Neuronal stem cell (in vitro differentiated cells): ENCODE measurements at regions not wholly inside any gene's neighbourhood (a gene's known extent, or its start where the extent isn't known, plus 50 kb on each side); places are given as distances from the start of the nearest gene placed in this dataset.

Experiments used
- DNase-seq: peaks from one replicate; pipeline ENCODE4 v3.0.0-alpha.2; 2013; ENCODE audit warnings: low spot score
- H2AFZ ChIP-seq: one replicate; pipeline ENCODE4 v1.6.1; 2013; ENCODE audit warnings: mild to moderate bottlenecking, low read length, inconsistent platforms
- H2AK5ac ChIP-seq: 2 replicates; pipeline ENCODE4 v1.6.1; 2013; ENCODE audit warnings: low read depth, mild to moderate bottlenecking, inconsistent platforms, low read length, moderate library complexity, mixed read lengths
- H2BK120ac ChIP-seq: 2 replicates; pipeline ENCODE4 v1.6.1; 2013; ENCODE audit warnings: low read depth, mild to moderate bottlenecking, inconsistent platforms, low read length, moderate library complexity, mixed read lengths
- H2BK12ac ChIP-seq: one replicate; pipeline ENCODE4 v1.6.1; 2013; ENCODE audit warnings: low read length, inconsistent platforms
- H2BK15ac ChIP-seq: 2 replicates; pipeline ENCODE4 v1.6.1; 2013; ENCODE audit warnings: mild to moderate bottlenecking, low read length, inconsistent platforms, mixed read lengths
- H2BK5ac ChIP-seq: one replicate; pipeline ENCODE4 v1.6.1; 2013; ENCODE audit warnings: inconsistent platforms, mild to moderate bottlenecking, low read length, moderate library complexity
- H3K14ac ChIP-seq: one replicate; pipeline ENCODE4 v1.6.1; 2013; ENCODE audit warnings: low read length, inconsistent platforms
- H3K18ac ChIP-seq: 2 replicates; pipeline ENCODE4 v1.6.1; 2013; ENCODE audit warnings: low read length, inconsistent platforms
- H3K23ac ChIP-seq: 2 replicates; pipeline ENCODE4 v1.6.1; 2013; ENCODE audit warnings: low read depth, mild to moderate bottlenecking, mixed read lengths, low read length, inconsistent platforms; ENCODE audit not compliant: poor library complexity
- H3K27ac ChIP-seq: replicated peaks from 3 replicates; pipeline ENCODE4 v1.5.1; 2013; ENCODE audit warnings: low read length, inconsistent platforms
- H3K27me3 ChIP-seq, 3 experiments: 2 replicates each; pipeline ENCODE4 v1.6.1; 2013; ENCODE audit warnings: low read length in 3 of 3, mild to moderate bottlenecking in 2 of 3, inconsistent platforms in 1 of 3, low read depth in 1 of 3, mixed read lengths in 1 of 3, moderate library complexity in 1 of 3; ENCODE audit not compliant: control insufficient read depth in 3 of 3, insufficient read depth in 3 of 3
- H3K36me3 ChIP-seq, 2 donors: replicated peaks in 1 of 2; 2 replicates each; pipeline ENCODE4 v1.6.1; 2013; ENCODE audit warnings: low read length in 2 of 2; ENCODE audit not compliant: control insufficient read depth in 2 of 2, insufficient read depth in 2 of 2
- H3K4ac ChIP-seq: 2 replicates; pipeline ENCODE4 v1.6.1; 2013; ENCODE audit warnings: inconsistent platforms, mild to moderate bottlenecking, low read length, moderate library complexity
- H3K4me1 ChIP-seq, 2 donors: 1 replicate in 1 of 2; 2 replicates in 1 of 2; pipeline ENCODE4 v1.6.1; 2013; ENCODE audit warnings: low read length in 2 of 2, low read depth in 1 of 2; ENCODE audit not compliant: control insufficient read depth in 2 of 2, insufficient read depth in 1 of 2
- H3K4me2 ChIP-seq: one replicate; pipeline ENCODE4 v1.6.1; 2013; ENCODE audit warnings: mild to moderate bottlenecking, low read length, inconsistent platforms; ENCODE audit not compliant: insufficient read depth, poor library complexity, severe bottlenecking
- H3K4me3 ChIP-seq, 2 donors: 2 replicates each; pipeline ENCODE4 v1.5.1; 2013; ENCODE audit warnings: low read length in 2 of 2, mild to moderate bottlenecking in 2 of 2, inconsistent platforms in 1 of 2, moderate library complexity in 1 of 2
- H3K79me1 ChIP-seq: one replicate; pipeline ENCODE4 v1.6.1; 2013; ENCODE audit warnings: low read depth, mild to moderate bottlenecking, inconsistent platforms, low read length, moderate library complexity
- H3K9ac ChIP-seq: one replicate; pipeline ENCODE4 v1.6.1; 2013; ENCODE audit warnings: mild to moderate bottlenecking, low read depth, low read length, inconsistent platforms; ENCODE audit not compliant: poor library complexity
- H3K9me3 ChIP-seq, 2 donors: replicated peaks in 1 of 2; 2 replicates each; pipeline versions ENCODE3 to v1.6.1; 2013; ENCODE audit warnings: low read length in 2 of 2, mild to moderate bottlenecking in 2 of 2, inconsistent platforms in 1 of 2, low read depth in 1 of 2, mixed read lengths in 1 of 2, moderate library complexity in 1 of 2; ENCODE audit not compliant: control insufficient read depth in 2 of 2, insufficient read depth in 1 of 2
- H4K8ac ChIP-seq: one replicate; pipeline ENCODE4 v1.6.1; 2013; ENCODE audit warnings: low read depth, mild to moderate bottlenecking, inconsistent platforms, low read length, moderate library complexity
- H4K91ac ChIP-seq: one replicate; pipeline ENCODE4 v1.6.1; 2013; ENCODE audit warnings: low read length, low read depth, mild to moderate bottlenecking, inconsistent platforms; ENCODE audit not compliant: poor library complexity
- WGBS, 2 donors: extraction: QIAGEN DNeasy Blood & Tissue Kit; methylation state at CpG; one replicate each; pipeline ENCODE4 v1.1.7; 2013; ENCODE audit warnings: missing lambda C conversion rate in 2 of 2, mixed read lengths in 1 of 2; ENCODE audit not compliant: insufficient read length in 2 of 2, insufficient replicate concordance in 1 of 2; ENCODE audit errors: extremely low coverage in 2 of 2; 5-methylcytosine and 5-hydroxymethylcytosine counted together

DNA sequence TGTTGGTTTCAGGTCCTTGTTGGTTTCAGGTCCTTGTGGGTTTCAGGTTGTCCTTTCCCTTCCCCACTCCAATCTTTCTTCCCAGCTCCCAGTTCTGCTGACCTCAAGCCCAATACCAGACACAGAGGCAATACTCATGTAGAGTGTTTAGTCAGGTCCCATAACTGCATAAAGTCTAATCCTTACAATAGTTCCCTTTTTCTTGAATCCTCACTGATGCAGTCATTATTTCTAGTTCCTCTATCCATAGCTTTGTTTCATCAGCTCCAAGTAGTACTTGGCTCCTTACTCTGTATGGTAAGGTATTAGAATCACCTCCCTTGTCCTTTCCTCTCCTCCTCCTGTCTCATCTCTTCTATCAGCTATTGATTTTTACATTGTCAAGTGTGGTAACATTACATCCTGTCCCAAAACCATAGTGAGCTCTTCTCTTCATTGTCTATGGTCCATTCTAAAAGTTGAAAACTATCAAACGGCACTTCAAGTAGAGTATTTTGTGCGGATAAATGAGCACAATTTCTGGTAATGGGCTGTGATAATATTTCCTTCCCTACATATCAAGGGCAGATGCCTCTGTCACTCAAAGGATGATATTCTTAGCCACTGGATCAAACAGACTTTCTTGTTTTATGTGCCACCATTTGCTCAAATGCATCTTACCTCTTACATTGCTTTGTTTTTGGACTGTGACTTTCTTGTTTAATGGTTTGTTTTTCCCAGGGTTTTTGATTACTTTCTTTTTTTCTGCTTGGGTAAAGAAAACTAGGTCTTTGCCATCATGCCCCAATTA, 57.2 kb upstream of the JDP2 start:
- no peak overlapping the region for H2BK5ac ChIP-seq
- peaks cover 0 to 10% of the 10 kb centered on the region in 2 donors for H3K4me1 ChIP-seq
- no CpG with 5 or more reads among the region's 2 CpGs for WGBS, 2 donors
- H3K9ac ChIP-seq: no peak overlapping the region
- no peak overlapping the region for H3K4me3 ChIP-seq
- DNase-seq: no peak
- no peak overlapping the region for H3K23ac ChIP-seq
- no peak overlapping the region for H4K91ac ChIP-seq
- H3K18ac ChIP-seq: no peak overlapping the region
- H3K27ac ChIP-seq: no peak overlapping the region
- no peak overlapping the region for H3K4me2 ChIP-seq
- no peak overlapping the region for H2BK15ac ChIP-seq
- no peak overlapping the region for H3K14ac ChIP-seq
- no peaks in the 10 kb centered on the region for H3K9me3 ChIP-seq
- no peak overlapping the region for H2BK12ac ChIP-seq
- no peaks in the 10 kb centered on the region for H3K79me1 ChIP-seq
- H2BK120ac ChIP-seq: no peak overlapping the region
- no peak overlapping the region for H3K4ac ChIP-seq
- H3K36me3 ChIP-seq: no peaks in the 10 kb centered on the region
- H3K27me3 ChIP-seq: peaks cover 0 to 10% (median 0%) of the 10 kb centered on the region in 3 experiments
- H4K8ac ChIP-seq: no peak overlapping the region
- H2AFZ ChIP-seq: no peak overlapping the region
- no peak overlapping the region for H2AK5ac ChIP-seq

DNA sequence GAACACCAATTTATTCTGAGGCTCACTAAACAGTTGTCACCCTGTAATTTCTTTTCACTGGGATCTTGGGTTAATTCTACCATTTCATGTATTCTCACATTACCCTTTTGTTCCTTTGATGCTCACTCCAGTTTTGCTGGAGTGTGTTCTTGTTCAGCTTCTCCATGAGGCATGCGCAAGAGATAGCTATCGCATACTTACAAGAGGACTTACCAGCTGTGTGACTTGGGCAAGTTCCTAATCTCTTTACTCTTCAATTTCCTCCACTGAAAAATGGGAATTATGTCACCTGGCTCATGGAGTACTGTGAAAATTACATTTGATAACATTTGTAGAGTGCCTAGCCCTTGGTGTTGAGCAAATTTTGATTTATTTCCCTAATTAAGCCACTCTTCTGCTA, 56.5 kb upstream of the JDP2 start:
- peaks cover 0 to 1% of the 10 kb centered on the region in 2 donors for H3K9me3 ChIP-seq
- H2BK12ac ChIP-seq: no peak overlapping the region
- peaks cover 0 to 10% (median 0%) of the 10 kb centered on the region in 3 experiments for H3K27me3 ChIP-seq
- H3K18ac ChIP-seq: no peak overlapping the region
- no peak overlapping the region for H3K4ac ChIP-seq
- H2AFZ ChIP-seq: no peak overlapping the region
- no peak overlapping the region for H2BK120ac ChIP-seq
- H2BK15ac ChIP-seq: no peak overlapping the region
- H3K9ac ChIP-seq: no peak overlapping the region
- no peak overlapping the region for H2AK5ac ChIP-seq
- H3K4me2 ChIP-seq: no peak overlapping the region
- H3K14ac ChIP-seq: no peak overlapping the region
- no peak overlapping the region for H4K8ac ChIP-seq
- DNase-seq: no peak
- H2BK5ac ChIP-seq: no peak overlapping the region
- H3K4me1 ChIP-seq: peaks cover 0 to 11% of the 10 kb centered on the region in 2 donors
- H3K27ac ChIP-seq: no peak overlapping the region
- no peaks in the 10 kb centered on the region for H3K79me1 ChIP-seq
- no peak overlapping the region for H4K91ac ChIP-seq
- no peak overlapping the region for H3K4me3 ChIP-seq
- H3K36me3 ChIP-seq: no peaks in the 10 kb centered on the region
- WGBS, 2 donors: no CpG with 5 or more reads among the region's 2 CpGs
- H3K23ac ChIP-seq: no peak overlapping the region

- no peak overlapping the region for H3K27ac ChIP-seq
- H2BK5ac ChIP-seq: no peak overlapping the region
- H3K14ac ChIP-seq: no peak overlapping the region
- no peak overlapping the region for H4K91ac ChIP-seq
- DNase-seq: no peak
- H2BK12ac ChIP-seq: no peak overlapping the region
- no CpG with 5 or more reads among the region's 5 CpGs for WGBS, 2 donors
- no peak overlapping the region for H2AK5ac ChIP-seq
- H3K23ac ChIP-seq: no peak overlapping the region
- H3K4me3 ChIP-seq: no peak overlapping the region
- H3K4ac ChIP-seq: no peak overlapping the region
- no peak overlapping the region for H3K18ac ChIP-seq
- peaks cover 0 to 11% of the 10 kb centered on the region in 2 donors for H3K4me1 ChIP-seq
- H3K4me2 ChIP-seq: no peak overlapping the region
- no peak overlapping the region for H3K9ac ChIP-seq
- no peak overlapping the region for H4K8ac ChIP-seq
- no peaks in the 10 kb centered on the region for H3K79me1 ChIP-seq
- no peaks in the 10 kb centered on the region for H3K36me3 ChIP-seq
- H2BK15ac ChIP-seq: no peak overlapping the region
- peaks cover 0 to 2% of the 10 kb centered on the region in 2 donors for H3K9me3 ChIP-seq
- H3K27me3 ChIP-seq: peaks cover 0 to 5% (median 0%) of the 10 kb centered on the region in 3 experiments
- H2AFZ ChIP-seq: no peak overlapping the region
- no peak overlapping the region for H2BK120ac ChIP-seq
Observed at GRCh38 chr14:75372260-75372659, 55.6 kb upstream of the JDP2 start.

- no peaks in the 10 kb centered on the region for H3K79me1 ChIP-seq
- H3K27ac ChIP-seq: no peak overlapping the region
- no peak overlapping the region for H4K91ac ChIP-seq
- H3K9ac ChIP-seq: no peak overlapping the region
- H3K23ac ChIP-seq: no peak overlapping the region
- no CpG with 5 or more reads among the region's 3 CpGs for WGBS, 2 donors
- H2AK5ac ChIP-seq: no peak overlapping the region
- peaks cover 0 to 5% (median 0%) of the 10 kb centered on the region in 3 experiments for H3K27me3 ChIP-seq
- H3K4me1 ChIP-seq: peaks cover 0 to 11% of the 10 kb centered on the region in 2 donors
- no peak overlapping the region for H3K18ac ChIP-seq
- no peak for DNase-seq
- H3K9me3 ChIP-seq: peaks cover 0 to 2% of the 10 kb centered on the region in 2 donors
- no peak overlapping the region for H4K8ac ChIP-seq
- no peak overlapping the region for H3K4me3 ChIP-seq
- no peak overlapping the region for H3K4ac ChIP-seq
- H3K36me3 ChIP-seq: no peaks in the 10 kb centered on the region
- H2BK12ac ChIP-seq: no peak overlapping the region
- no peak overlapping the region for H3K4me2 ChIP-seq
- H2AFZ ChIP-seq: no peak overlapping the region
- H2BK15ac ChIP-seq: peak overlapping the region; percentile 24
- no peak overlapping the region for H3K14ac ChIP-seq
- H2BK120ac ChIP-seq: no peak overlapping the region
- H2BK5ac ChIP-seq: no peak overlapping the region
Observed at GRCh38 chr14:75373133-75373532, 54.7 kb upstream of the JDP2 start.
